ENCODE measurements at regions not wholly inside any gene's neighbourhood (a gene's known extent, or its start where the extent isn't known, plus 50 kb on each side); places are given as distances from the start of the nearest gene placed in this dataset.
A peak's percentile ranks its signal among the peaks of the same experiment; 100 is the strongest.

GRCh38 chr14:75333606-75334548 lies 55.2 kb downstream of the FOS start:
- no peak for DNase-seq (ENCODE audit: low spot score)

- DNase-seq (ENCODE audit: low spot score), result no peak
Measured at GRCh38 chr14:75334549-75335051, 56.0 kb downstream of the FOS start.

- no peak for DNase-seq (ENCODE audit: low spot score)
Measured at GRCh38 chr14:75335571-75335970, 56.9 kb downstream of the FOS start.

- DNase-seq (ENCODE audit: low spot score), result no peak
Measured at GRCh38 chr14:75338398-75338797, 59.8 kb downstream of the FOS start.

GRCh38 chr14:75339059-75339458 lies 60.4 kb downstream of the FOS start:
- peak; percentile 80 for DNase-seq (ENCODE audit: low spot score)

- DNase-seq (ENCODE audit: low spot score), result no peak
Measured at GRCh38 chr14:75340921-75341320, 62.3 kb downstream of the FOS start.

- DNase-seq (ENCODE audit: low spot score), result no peak
Measured at GRCh38 chr14:75341620-75342019, 63.0 kb downstream of the FOS start.

GRCh38 chr14:75342762-75343599 lies 64.4 kb downstream of the FOS start:
- DNase-seq (ENCODE audit: low spot score), result no peak

GRCh38 chr14:75343911-75344310 lies 65.3 kb downstream of the FOS start:
- DNase-seq (ENCODE audit: low spot score), result peak; percentile 79

GRCh38 chr14:75344411-75344810 lies 65.8 kb downstream of the FOS start:
- no peak for DNase-seq (ENCODE audit: low spot score)

GRCh38 chr14:75350505-75351060 lies 72.0 kb downstream of the FOS start:
- no peak for DNase-seq (ENCODE audit: low spot score)

GRCh38 chr14:75359098-75359497 lies 68.7 kb upstream of the JDP2 start:
- no peak for DNase-seq (ENCODE audit: low spot score)

GRCh38 chr14:75361041-75361440 lies 66.8 kb upstream of the JDP2 start:
- no peak for DNase-seq (ENCODE audit: low spot score)

- peak; percentile 78 for DNase-seq (ENCODE audit: low spot score)
Measured at GRCh38 chr14:75361751-75362433, 65.9 kb upstream of the JDP2 start.

- no peak for DNase-seq (ENCODE audit: low spot score)
Measured at GRCh38 chr14:75363130-75363529, 64.7 kb upstream of the JDP2 start.

- DNase-seq (ENCODE audit: low spot score), result peak; percentile 24
Measured at GRCh38 chr14:75363570-75364227, 64.1 kb upstream of the JDP2 start.

- no peak for DNase-seq (ENCODE audit: low spot score)
Measured at GRCh38 chr14:75365116-75365515, 62.7 kb upstream of the JDP2 start.

GRCh38 chr14:75366963-75367362 lies 60.9 kb upstream of the JDP2 start:
- DNase-seq (ENCODE audit: low spot score), result no peak

GRCh38 chr14:75368333-75368732 lies 59.5 kb upstream of the JDP2 start:
- no peak for DNase-seq (ENCODE audit: low spot score)

- peak; percentile 49 for DNase-seq (ENCODE audit: low spot score)
Measured at GRCh38 chr14:75369506-75369905, 58.3 kb upstream of the JDP2 start.

Data from AG08395 (cell line).